ENCODE measurements at regions not wholly inside any gene's neighbourhood (a gene's known extent, or its start where the extent isn't known, plus 50 kb on each side); places are given as distances from the start of the nearest gene placed in this dataset.
"Not testable (repeated sequence)": the region's sequence is repeated elsewhere in the genome, so short reads cannot be mapped to it uniquely, and the experiment has no call there.

DNA sequence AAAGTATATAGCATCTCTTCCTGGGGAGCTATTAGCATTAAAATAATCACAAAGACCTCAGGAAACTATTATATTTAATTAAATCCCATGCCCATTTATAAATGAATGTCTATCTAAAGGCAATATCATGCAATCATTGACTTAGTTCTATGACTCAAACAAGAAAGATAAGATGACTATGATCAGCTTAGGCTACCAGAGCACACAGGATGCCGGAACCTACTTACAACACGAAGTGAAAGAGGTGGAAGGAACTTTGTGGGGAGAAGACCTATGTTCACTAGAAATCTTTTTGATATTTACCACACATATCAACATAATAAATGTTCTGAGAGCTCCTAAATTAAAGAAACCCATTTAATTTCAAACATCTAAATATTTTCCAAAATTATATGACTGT, 344.2 kb upstream of the CYLC2 start:
- no peak for ATAC-seq (ENCODE audit: low read depth)
- no peaks in the 10 kb centered on the region for H3K9me3 ChIP-seq (ENCODE audit: severe bottlenecking)
- TF ChIP-seq, protein P1, sequence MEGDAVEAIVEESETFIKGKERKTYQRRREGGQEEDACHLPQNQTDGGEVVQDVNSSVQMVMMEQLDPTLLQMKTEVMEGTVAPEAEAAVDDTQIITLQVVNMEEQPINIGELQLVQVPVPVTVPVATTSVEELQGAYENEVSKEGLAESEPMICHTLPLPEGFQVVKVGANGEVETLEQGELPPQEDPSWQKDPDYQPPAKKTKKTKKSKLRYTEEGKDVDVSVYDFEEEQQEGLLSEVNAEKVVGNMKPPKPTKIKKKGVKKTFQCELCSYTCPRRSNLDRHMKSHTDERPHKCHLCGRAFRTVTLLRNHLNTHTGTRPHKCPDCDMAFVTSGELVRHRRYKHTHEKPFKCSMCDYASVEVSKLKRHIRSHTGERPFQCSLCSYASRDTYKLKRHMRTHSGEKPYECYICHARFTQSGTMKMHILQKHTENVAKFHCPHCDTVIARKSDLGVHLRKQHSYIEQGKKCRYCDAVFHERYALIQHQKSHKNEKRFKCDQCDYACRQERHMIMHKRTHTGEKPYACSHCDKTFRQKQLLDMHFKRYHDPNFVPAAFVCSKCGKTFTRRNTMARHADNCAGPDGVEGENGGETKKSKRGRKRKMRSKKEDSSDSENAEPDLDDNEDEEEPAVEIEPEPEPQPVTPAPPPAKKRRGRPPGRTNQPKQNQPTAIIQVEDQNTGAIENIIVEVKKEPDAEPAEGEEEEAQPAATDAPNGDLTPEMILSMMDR (IDR thresholded peaks at IDR 0.05; ENCODE audit: poor library complexity, severe bottlenecking) = no peak
- no peak for DNase-seq (ENCODE audit: low spot score)
- H3K4me3 ChIP-seq (ENCODE audit: severe bottlenecking) = no peak overlapping the region
- H3K27me3 ChIP-seq (ENCODE audit: insufficient read depth, poor library complexity, severe bottlenecking) = no peaks in the 10 kb centered on the region
- no peak overlapping the region for H3K27ac ChIP-seq (ENCODE audit: poor library complexity, severe bottlenecking)
- no peaks in the 10 kb centered on the region for H3K4me1 ChIP-seq (ENCODE audit: insufficient read depth, poor library complexity, severe bottlenecking)
- no peaks in the 10 kb centered on the region for H3K36me3 ChIP-seq (ENCODE audit: low read depth)

DNA sequence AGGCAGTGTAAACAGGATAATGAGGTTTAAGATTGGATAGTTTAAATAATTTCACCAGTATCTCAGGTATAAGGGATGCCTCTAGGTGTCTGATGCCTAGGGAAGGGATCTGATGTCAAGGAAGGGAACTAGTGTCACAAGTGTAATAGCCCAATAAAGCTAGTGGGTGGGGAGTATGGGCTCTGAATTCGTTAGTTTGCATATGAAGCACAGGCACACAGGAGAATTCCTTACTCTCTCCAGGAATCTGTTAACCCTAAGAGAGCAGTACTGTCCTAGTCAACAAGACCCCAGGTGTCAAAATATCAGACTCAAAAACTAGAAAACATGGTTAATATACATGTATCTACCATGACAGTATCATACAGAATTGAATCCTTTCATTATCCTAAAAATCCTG, 352.5 kb upstream of the CYLC2 start:
- Histone ChIP-seq H3K9me3 (ENCODE audit: severe bottlenecking) (no peaks in the 10 kb centered on the region), H3K4me3 (ENCODE audit: severe bottlenecking) (no peak overlapping the region), H3K36me3 (ENCODE audit: low read depth) (no peaks in the 10 kb centered on the region), H3K4me1 (ENCODE audit: insufficient read depth, poor library complexity, severe bottlenecking) (no peaks in the 10 kb centered on the region), H3K27me3 (ENCODE audit: insufficient read depth, poor library complexity, severe bottlenecking) (peaks cover 6% of the 10 kb centered on the region), H3K27ac (ENCODE audit: poor library complexity, severe bottlenecking) (no peak overlapping the region)
- ATAC-seq (ENCODE audit: low read depth) = no peak
- DNase-seq (ENCODE audit: low spot score) = no peak
- TF ChIP-seq, protein P1 (IDR thresholded peaks at IDR 0.05; ENCODE audit: poor library complexity, severe bottlenecking) = no peak

DNA sequence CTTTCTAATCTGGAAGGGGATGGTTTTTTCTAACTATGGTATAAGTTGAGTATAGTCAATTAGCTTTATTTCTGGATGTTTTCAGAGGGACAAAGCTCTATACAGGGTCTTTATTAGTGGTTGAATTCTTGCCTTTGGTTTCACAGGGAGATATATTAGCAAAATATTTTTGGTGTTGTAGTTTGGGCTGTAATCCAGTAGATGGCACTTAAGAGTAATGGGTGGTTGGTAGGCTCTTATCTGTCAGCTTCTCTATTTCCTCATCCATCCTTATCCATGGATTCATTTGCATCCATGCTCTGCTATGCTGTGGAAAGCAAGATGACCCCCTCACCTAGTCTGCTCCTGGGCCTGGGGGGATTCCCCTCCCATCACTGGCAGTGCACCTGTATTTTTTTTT, 363.6 kb upstream of the CYLC2 start:
- DNase-seq (ENCODE audit: low spot score) = no peak
- no peaks in the 10 kb centered on the region for H3K4me1 ChIP-seq (ENCODE audit: insufficient read depth, poor library complexity, severe bottlenecking)
- no peaks in the 10 kb centered on the region for H3K36me3 ChIP-seq (ENCODE audit: low read depth)
- ATAC-seq (ENCODE audit: low read depth) = no peak
- H3K4me3 ChIP-seq (ENCODE audit: severe bottlenecking) = no peak overlapping the region
- no peak overlapping the region for H3K27ac ChIP-seq (ENCODE audit: poor library complexity, severe bottlenecking)
- H3K27me3 ChIP-seq (ENCODE audit: insufficient read depth, poor library complexity, severe bottlenecking) = no peaks in the 10 kb centered on the region
- no peaks in the 10 kb centered on the region for H3K9me3 ChIP-seq (ENCODE audit: severe bottlenecking)
- TF ChIP-seq, protein P1 (IDR thresholded peaks at IDR 0.05; ENCODE audit: poor library complexity, severe bottlenecking) = peak; percentile 24

DNA sequence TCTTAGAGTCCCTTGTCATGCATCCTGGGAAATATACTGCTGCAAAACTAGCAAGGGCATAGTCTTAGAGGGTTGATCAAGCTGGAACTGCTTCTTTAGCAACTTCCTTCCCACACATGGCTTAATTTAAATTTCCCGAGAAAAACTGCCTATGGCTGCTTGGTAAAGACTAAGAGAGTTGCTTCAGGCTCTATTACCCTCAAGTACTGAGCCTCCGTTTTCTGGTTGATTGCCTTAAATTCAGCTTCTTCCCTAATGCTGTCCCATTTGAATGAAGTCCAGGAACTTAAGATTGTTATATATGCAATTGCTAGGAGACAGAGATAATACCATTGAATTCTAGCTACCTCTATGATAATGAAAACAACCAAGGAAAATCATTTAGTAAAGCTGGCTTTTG, 385.7 kb upstream of the CYLC2 start:
- DNase-seq (ENCODE audit: low spot score) = no peak

DNA sequence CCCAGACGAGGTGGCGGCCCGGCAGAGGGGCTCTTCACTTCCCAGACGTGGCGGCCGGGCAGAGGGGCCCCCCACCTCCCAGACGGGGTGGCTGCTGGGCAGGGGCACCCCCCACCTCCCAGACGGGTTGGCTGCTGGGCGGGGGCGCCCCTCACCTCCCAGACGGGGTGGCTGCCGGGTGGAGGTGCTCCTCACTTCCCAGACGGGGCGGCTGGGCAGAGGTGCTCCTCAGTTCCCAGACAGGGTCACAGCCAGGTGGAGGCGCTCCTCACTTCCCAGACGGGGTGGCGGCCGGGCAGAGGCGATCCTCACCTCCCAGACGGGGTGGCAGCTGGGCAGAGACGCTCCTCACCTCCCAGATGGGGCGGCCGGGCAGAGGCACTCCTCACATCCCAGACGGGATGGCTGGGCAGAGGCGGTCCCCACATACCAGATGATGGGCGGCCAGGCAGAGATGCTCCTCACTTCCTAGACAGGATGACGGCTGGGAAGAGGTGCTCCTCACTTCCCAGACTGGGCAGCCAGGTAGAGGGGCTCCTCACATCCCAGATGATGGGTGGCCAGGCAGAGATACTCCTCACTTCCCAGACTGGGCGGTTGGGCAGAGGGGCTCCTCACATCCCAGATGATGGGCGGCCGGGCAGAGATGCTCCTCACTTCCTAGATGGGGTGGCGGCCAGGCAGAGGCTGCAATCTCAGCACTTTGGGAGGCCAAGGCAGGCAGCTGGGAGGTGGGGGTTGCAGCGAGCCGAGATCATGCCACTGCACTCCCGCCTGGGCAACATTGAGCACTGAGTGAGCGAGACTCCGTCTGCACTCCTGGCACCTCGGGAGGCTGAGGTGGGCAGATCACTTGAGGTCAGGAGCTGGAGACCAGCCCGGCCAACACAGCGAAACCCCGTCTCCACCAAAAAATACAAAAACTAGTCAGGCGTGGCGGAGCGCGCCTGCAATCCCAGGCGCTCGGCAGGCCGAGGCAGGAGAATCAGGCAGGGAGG, 391.6 kb upstream of the CYLC2 start:
- not testable (repeated sequence) for H3K36me3 ChIP-seq (ENCODE audit: low read depth); H3K27me3 ChIP-seq (ENCODE audit: insufficient read depth, poor library complexity, severe bottlenecking); ATAC-seq (ENCODE audit: low read depth); H3K9me3 ChIP-seq (ENCODE audit: severe bottlenecking); DNase-seq (ENCODE audit: low spot score); H3K4me1 ChIP-seq (ENCODE audit: insufficient read depth, poor library complexity, severe bottlenecking); H3K4me3 ChIP-seq (ENCODE audit: severe bottlenecking); H3K27ac ChIP-seq (ENCODE audit: poor library complexity, severe bottlenecking)

More for the DNA sequence above, 385.7 kb upstream of the CYLC2 start:
- TF ChIP-seq, protein P1 (IDR thresholded peaks at IDR 0.05; ENCODE audit: poor library complexity, severe bottlenecking) = no peak
- H3K27ac ChIP-seq (ENCODE audit: poor library complexity, severe bottlenecking) = no peak overlapping the region
- ATAC-seq (ENCODE audit: low read depth) = no peak
- H3K27me3 ChIP-seq (ENCODE audit: insufficient read depth, poor library complexity, severe bottlenecking) = no peaks in the 10 kb centered on the region
- no peaks in the 10 kb centered on the region for H3K36me3 ChIP-seq (ENCODE audit: low read depth)
- no peaks in the 10 kb centered on the region for H3K9me3 ChIP-seq (ENCODE audit: severe bottlenecking)
- H3K4me1 ChIP-seq (ENCODE audit: insufficient read depth, poor library complexity, severe bottlenecking) = no peaks in the 10 kb centered on the region
- no peak overlapping the region for H3K4me3 ChIP-seq (ENCODE audit: severe bottlenecking)

All from RWPE2 (cell line).